ENCODE measurements at regions not wholly inside any gene's neighbourhood (a gene's known extent, or its start where the extent isn't known, plus 50 kb on each side); places are given as distances from the start of the nearest gene placed in this dataset.

DNA sequence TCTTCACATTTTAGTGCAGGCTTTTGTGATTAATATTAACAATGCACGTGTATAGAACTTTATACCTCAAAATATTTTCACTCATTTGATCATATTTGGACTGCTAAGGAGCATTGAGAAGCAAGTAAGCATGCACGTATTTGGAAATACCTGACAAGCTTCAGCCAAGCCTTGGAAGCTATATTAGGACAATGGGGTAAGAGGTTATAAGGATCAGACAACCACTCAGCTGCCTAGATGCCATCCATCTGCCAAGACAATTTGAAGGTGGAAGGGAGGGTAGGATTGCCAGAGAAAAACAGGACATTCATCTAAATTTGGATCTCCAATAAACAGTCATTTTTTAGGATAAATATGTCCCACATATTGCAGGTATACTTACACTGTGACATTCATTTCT is 394.9 kb upstream of the CFAP20DC start:
- H3K27ac ChIP-seq = no peak overlapping the region
- no peaks in the 10 kb centered on the region for H3K27me3 ChIP-seq
- H3K36me3 ChIP-seq = no peaks in the 10 kb centered on the region
- intact Hi-C loops (cut with DNase I) = no loop called here
- H3K9me3 ChIP-seq = no peaks in the 10 kb centered on the region
- H3K4me3 ChIP-seq = no peak overlapping the region
- TF ChIP-seq, protein P1, sequence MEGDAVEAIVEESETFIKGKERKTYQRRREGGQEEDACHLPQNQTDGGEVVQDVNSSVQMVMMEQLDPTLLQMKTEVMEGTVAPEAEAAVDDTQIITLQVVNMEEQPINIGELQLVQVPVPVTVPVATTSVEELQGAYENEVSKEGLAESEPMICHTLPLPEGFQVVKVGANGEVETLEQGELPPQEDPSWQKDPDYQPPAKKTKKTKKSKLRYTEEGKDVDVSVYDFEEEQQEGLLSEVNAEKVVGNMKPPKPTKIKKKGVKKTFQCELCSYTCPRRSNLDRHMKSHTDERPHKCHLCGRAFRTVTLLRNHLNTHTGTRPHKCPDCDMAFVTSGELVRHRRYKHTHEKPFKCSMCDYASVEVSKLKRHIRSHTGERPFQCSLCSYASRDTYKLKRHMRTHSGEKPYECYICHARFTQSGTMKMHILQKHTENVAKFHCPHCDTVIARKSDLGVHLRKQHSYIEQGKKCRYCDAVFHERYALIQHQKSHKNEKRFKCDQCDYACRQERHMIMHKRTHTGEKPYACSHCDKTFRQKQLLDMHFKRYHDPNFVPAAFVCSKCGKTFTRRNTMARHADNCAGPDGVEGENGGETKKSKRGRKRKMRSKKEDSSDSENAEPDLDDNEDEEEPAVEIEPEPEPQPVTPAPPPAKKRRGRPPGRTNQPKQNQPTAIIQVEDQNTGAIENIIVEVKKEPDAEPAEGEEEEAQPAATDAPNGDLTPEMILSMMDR (IDR thresholded peaks at IDR 0.05) = no peak
- TF ChIP-seq POLR2A (IDR thresholded peaks at IDR 0.05) (no peak), EP300 (IDR thresholded peaks at IDR 0.05) (no peak)
- WGBS, 3 donors = 54 to 73% (median 64%) methylated on average over 2 of the region's 2 CpGs
- peaks cover 4% of the 10 kb centered on the region for H3K4me1 ChIP-seq (ENCODE audit: insufficient read depth)
- DNase-seq = no peak

DNA sequence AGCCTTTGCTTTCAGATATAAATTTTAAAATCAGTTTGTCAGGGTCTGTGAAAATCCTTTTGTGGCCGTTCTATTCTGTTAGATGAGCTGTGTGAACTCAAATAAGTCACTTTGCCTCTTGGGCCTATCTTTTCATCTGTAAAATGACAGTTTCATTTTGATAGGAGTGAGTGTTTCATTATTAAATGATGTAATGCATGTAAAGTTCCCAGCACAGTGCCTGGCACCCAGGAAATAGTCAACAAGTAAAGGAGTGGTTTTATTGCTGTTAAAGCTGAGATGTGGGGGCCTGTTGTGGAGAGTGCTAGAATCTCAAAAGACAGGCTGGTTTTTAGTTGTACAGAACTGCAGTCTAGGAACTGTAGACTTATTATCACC is 394.5 kb upstream of the CFAP20DC start:
- no peaks in the 10 kb centered on the region for H3K36me3 ChIP-seq
- H3K4me3 ChIP-seq = no peak overlapping the region
- TF ChIP-seq POLR2A (IDR thresholded peaks at IDR 0.05) (no peak), EP300 (IDR thresholded peaks at IDR 0.05) (no peak)
- TF ChIP-seq, protein P1 (IDR thresholded peaks at IDR 0.05) = no peak
- no peaks in the 10 kb centered on the region for H3K27me3 ChIP-seq
- H3K27ac ChIP-seq = no peak overlapping the region
- 80 to 88% (median 84%) methylated on average over 1 of the region's 1 CpG for WGBS, 3 donors
- no peaks in the 10 kb centered on the region for H3K9me3 ChIP-seq
- H3K4me1 ChIP-seq (ENCODE audit: insufficient read depth) = peaks cover 4% of the 10 kb centered on the region
- no peak for DNase-seq
- intact Hi-C loops (cut with DNase I) = no loop called here

DNA sequence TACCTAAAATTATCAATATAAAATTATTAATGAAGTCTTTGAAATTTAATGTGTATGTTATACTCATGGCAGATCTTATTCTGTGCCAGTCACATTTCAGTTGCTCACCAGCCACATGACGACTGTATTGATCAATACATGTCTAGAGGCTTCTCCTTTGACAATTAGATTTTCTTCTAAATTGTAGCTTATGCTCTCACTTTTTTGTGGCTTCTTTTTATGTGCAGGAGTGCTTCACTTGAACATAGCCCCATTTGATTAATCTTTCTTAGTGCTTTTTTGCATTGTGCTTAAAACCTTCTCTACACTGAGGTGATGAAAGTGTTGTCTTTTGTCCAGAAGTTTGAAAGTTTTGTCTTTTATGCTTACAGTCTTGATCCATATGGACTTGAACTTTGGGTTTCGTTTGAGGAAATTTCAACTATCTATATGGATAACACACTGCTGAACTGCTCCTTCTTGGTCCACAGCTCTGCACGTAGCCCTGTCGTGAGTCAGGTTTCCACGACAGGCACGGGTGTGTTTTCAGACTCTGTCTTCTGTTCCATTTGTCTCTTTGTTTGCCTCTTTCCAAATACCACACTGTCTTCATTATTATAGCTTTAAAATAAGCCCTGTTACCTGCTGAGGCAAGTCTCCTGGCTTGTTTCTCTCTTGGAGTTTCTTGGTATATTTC is 393.9 kb upstream of the CFAP20DC start:
- no peaks in the 10 kb centered on the region for H3K27me3 ChIP-seq
- H3K36me3 ChIP-seq = no peaks in the 10 kb centered on the region
- no peak for DNase-seq
- TF ChIP-seq EP300 (IDR thresholded peaks at IDR 0.05) (no peak), POLR2A (IDR thresholded peaks at IDR 0.05) (no peak)
- TF ChIP-seq, protein P1 (IDR thresholded peaks at IDR 0.05) = no peak
- intact Hi-C loops (cut with DNase I) = no loop called here
- WGBS, 3 donors = 86 to 89% (median 87%) methylated on average over 6 of the region's 6 CpGs
- peaks cover 4% of the 10 kb centered on the region for H3K4me1 ChIP-seq (ENCODE audit: insufficient read depth)
- H3K27ac ChIP-seq = no peak overlapping the region
- no peak overlapping the region for H3K4me3 ChIP-seq
- no peaks in the 10 kb centered on the region for H3K9me3 ChIP-seq

DNA sequence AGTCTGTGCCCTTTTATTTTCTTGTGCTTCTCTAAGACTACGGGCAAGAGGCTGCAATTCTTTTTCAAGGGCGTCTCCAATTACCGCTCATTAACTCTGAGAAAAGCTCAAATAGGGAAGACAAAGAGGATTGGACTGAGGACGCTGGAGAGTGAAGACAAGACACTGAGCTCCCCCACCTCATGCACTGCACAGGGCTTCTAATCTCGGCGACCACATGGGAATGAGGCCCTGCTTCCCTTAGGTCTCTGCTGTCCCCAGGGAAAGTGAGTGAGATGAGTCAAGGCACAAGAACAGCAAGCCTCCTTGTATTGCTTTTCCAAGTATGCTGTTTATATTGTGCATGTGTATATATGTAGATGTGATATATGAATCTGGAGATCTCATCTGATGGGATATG is 392.2 kb upstream of the CFAP20DC start:
- Histone ChIP-seq H3K9me3 (no peaks in the 10 kb centered on the region), H3K36me3 (no peaks in the 10 kb centered on the region), H3K27me3 (no peaks in the 10 kb centered on the region), H3K4me1 (ENCODE audit: insufficient read depth) (peaks cover 4% of the 10 kb centered on the region), H3K27ac (no peak overlapping the region), H3K4me3 (no peak overlapping the region)
- intact Hi-C loops (cut with DNase I) = no loop called here
- TF ChIP-seq, protein P1 (IDR thresholded peaks at IDR 0.05) = no peak
- 46 to 64% (median 48%) methylated on average over 6 of the region's 6 CpGs for WGBS, 3 donors
- DNase-seq = no peak
